ENCODE measurements at regions not wholly inside any gene's neighbourhood (a gene's known extent, or its start where the extent isn't known, plus 50 kb on each side); places are given as distances from the start of the nearest gene placed in this dataset.

GRCh38 chr6:106890447-106890846, 84.1 kb downstream of the CD24 start:
- Histone ChIP-seq H3K36me3 (no peaks in the 10 kb centered on the region), H3K27ac (no peak overlapping the region), H3K4me3 (no peak overlapping the region), H3K4me1 (no peaks in the 10 kb centered on the region), H3K9me3 (no peaks in the 10 kb centered on the region), H3K27me3 (no peaks in the 10 kb centered on the region)
- DNase-seq (ENCODE audit: low spot score in 2 of 2) = no peak
- intact Hi-C loops (cut with DNase I) = no loop called here
- TF ChIP-seq, protein P1, sequence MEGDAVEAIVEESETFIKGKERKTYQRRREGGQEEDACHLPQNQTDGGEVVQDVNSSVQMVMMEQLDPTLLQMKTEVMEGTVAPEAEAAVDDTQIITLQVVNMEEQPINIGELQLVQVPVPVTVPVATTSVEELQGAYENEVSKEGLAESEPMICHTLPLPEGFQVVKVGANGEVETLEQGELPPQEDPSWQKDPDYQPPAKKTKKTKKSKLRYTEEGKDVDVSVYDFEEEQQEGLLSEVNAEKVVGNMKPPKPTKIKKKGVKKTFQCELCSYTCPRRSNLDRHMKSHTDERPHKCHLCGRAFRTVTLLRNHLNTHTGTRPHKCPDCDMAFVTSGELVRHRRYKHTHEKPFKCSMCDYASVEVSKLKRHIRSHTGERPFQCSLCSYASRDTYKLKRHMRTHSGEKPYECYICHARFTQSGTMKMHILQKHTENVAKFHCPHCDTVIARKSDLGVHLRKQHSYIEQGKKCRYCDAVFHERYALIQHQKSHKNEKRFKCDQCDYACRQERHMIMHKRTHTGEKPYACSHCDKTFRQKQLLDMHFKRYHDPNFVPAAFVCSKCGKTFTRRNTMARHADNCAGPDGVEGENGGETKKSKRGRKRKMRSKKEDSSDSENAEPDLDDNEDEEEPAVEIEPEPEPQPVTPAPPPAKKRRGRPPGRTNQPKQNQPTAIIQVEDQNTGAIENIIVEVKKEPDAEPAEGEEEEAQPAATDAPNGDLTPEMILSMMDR (IDR thresholded peaks at IDR 0.05) = no peak

DNA sequence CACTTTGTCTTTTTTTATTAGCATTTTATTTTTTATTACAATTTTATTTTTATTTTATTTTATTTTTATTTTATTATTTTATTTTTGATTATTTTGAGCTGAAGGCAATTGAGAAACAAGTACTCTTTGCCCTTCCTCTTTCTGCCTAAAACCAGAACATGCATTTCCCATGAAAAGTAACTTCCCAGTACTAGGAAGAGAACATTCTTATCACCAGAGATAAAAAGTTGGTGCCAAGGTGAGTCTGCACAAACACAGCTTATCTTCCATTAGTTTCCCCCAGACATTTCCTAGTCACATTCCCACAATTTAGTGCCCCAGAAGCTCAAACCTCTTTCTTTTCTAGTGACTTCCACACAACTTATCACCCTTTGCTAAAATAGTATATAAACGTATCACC, 84.8 kb downstream of the CD24 start:
- Histone ChIP-seq H3K4me3 (no peak overlapping the region), H3K4me1 (no peaks in the 10 kb centered on the region), H3K27ac (no peak overlapping the region), H3K36me3 (no peaks in the 10 kb centered on the region), H3K27me3 (no peaks in the 10 kb centered on the region), H3K9me3 (no peaks in the 10 kb centered on the region)
- TF ChIP-seq, protein P1 (IDR thresholded peaks at IDR 0.05) = no peak
- no peak for DNase-seq (ENCODE audit: low spot score in 2 of 2)
- intact Hi-C loops (cut with DNase I) = no loop called here

GRCh38 chr6:106886922-106887797, 87.4 kb downstream of the CD24 start:
- Histone ChIP-seq H3K36me3 (no peaks in the 10 kb centered on the region), H3K4me3 (no peak overlapping the region), H3K4me1 (no peaks in the 10 kb centered on the region), H3K27me3 (no peaks in the 10 kb centered on the region), H3K9me3 (no peaks in the 10 kb centered on the region), H3K27ac (no peak overlapping the region)
- TF ChIP-seq, protein P1 (IDR thresholded peaks at IDR 0.05) = no peak
- DNase-seq (ENCODE audit: low spot score in 2 of 2) = no peak
- intact Hi-C loops (cut with DNase I) = no loop called here

GRCh38 chr6:106886081-106886843, 88.3 kb downstream of the CD24 start:
- Histone ChIP-seq H3K4me3 (no peak overlapping the region), H3K9me3 (no peaks in the 10 kb centered on the region), H3K27ac (no peak overlapping the region), H3K36me3 (no peaks in the 10 kb centered on the region), H3K4me1 (no peaks in the 10 kb centered on the region), H3K27me3 (no peaks in the 10 kb centered on the region)
- intact Hi-C loops (cut with DNase I) = no loop called here
- TF ChIP-seq, protein P1 (IDR thresholded peaks at IDR 0.05) = no peak
- DNase-seq (ENCODE audit: low spot score in 2 of 2) = no peak

GRCh38 chr6:106885679-106886078, 88.8 kb downstream of the CD24 start:
- intact Hi-C loops (cut with DNase I) = no loop called here
- DNase-seq (ENCODE audit: low spot score in 2 of 2) = no peak
- TF ChIP-seq, protein P1 (IDR thresholded peaks at IDR 0.05) = no peak
- Histone ChIP-seq H3K4me1 (no peaks in the 10 kb centered on the region), H3K4me3 (no peak overlapping the region), H3K36me3 (no peaks in the 10 kb centered on the region), H3K27ac (no peak overlapping the region), H3K27me3 (no peaks in the 10 kb centered on the region), H3K9me3 (no peaks in the 10 kb centered on the region)

All from ascending aorta (tissue), 2 donors.